HL-60 (cell line): ENCODE measurements at regions not wholly inside any gene's neighbourhood (a gene's known extent, or its start where the extent isn't known, plus 50 kb on each side); places are given as distances from the start of the nearest gene placed in this dataset.
"Not testable (repeated sequence)": the region's sequence is repeated elsewhere in the genome, so short reads cannot be mapped to it uniquely, and the experiment has no call there.

ENCODE experiments used
- DNase-seq, 2 experiments: peaks; one replicate each; pipeline ENCODE4 v3.0.0-alpha.2; 2010 to 2020; ENCODE audit warnings: low read depth in 1 of 2, low spot score in 1 of 2
- H3K27ac ChIP-seq: fragments of 250-450 bp; sonication (Bioruptor Pico); replicated peaks from 2 replicates; pipeline ENCODE4 v1.5.1; 2020; ENCODE audit warnings: mild to moderate bottlenecking, moderate library complexity
- H3K27me3 ChIP-seq: fragments of 250-450 bp; sonication (Bioruptor Pico); 2 replicates; pipeline ENCODE4 v1.5.1; 2021; ENCODE audit warnings: mild to moderate bottlenecking, moderate library complexity; ENCODE audit not compliant: insufficient read depth, poor library complexity, severe bottlenecking
- H3K4me3 ChIP-seq: replicated peaks from 2 replicates; pipeline ENCODE4 v1.5.1; 2011; ENCODE audit warnings: mild to moderate bottlenecking, control low read depth, low read length; ENCODE audit not compliant: insufficient read depth
- GABPA ChIP-seq: IDR thresholded peaks from 2 replicates; pipeline ENCODE4 v1.6.1; 2012; ENCODE audit warnings: low read depth
- POLR2AphosphoS5 ChIP-seq: IDR thresholded peaks from 2 replicates; pipeline ENCODE4 v1.6.1; 2012; ENCODE audit warnings: low read depth
- SPI1 ChIP-seq: IDR thresholded peaks from 2 replicates; pipeline ENCODE4 v1.6.1; 2012; ENCODE audit warnings: low read depth, mild to moderate bottlenecking, borderline replicate concordance
- TF ChIP-seq, protein P1 (sequence below): IDR thresholded peaks from one replicate; pipeline ENCODE4 v1.5.1; 2011; ENCODE audit warnings: low read length, control low read depth, inconsistent platforms; ENCODE audit not compliant: insufficient read depth
- TF ChIP-seq, protein P2 (sequence below): IDR thresholded peaks from 2 replicates; pipeline ENCODE4 v1.6.1; 2012; ENCODE audit warnings: low read depth; ENCODE audit not compliant: insufficient replicate concordance

DNA sequence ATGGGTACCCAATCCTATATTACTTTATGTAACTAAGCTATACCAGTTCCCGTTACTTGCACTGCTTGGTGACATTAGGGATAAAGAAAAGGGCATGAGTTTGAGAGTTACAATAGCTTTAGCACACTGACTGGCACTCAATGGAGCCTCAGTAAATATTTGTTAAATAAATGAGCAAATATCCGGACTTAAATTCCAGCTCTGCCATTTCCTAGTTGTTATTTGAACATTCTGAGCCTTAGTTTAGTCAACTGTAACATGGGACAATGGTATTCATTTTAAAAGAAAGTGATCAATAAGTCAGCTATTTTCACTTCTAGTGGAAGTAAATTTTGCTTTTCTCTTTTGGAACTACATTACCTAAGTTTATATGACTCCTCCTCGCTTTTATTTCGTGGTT lies 198.7 kb downstream of the ZC3H11B start:
- Histone ChIP-seq H3K27ac (no peak overlapping the region), H3K4me3 (no peak overlapping the region), H3K27me3 (no peaks in the 10 kb centered on the region)
- TF ChIP-seq SPI1 (no peak), GABPA (no peak), POLR2AphosphoS5 (no peak)
- TF ChIP-seq, protein P1, sequence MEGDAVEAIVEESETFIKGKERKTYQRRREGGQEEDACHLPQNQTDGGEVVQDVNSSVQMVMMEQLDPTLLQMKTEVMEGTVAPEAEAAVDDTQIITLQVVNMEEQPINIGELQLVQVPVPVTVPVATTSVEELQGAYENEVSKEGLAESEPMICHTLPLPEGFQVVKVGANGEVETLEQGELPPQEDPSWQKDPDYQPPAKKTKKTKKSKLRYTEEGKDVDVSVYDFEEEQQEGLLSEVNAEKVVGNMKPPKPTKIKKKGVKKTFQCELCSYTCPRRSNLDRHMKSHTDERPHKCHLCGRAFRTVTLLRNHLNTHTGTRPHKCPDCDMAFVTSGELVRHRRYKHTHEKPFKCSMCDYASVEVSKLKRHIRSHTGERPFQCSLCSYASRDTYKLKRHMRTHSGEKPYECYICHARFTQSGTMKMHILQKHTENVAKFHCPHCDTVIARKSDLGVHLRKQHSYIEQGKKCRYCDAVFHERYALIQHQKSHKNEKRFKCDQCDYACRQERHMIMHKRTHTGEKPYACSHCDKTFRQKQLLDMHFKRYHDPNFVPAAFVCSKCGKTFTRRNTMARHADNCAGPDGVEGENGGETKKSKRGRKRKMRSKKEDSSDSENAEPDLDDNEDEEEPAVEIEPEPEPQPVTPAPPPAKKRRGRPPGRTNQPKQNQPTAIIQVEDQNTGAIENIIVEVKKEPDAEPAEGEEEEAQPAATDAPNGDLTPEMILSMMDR, result no peak
- TF ChIP-seq, protein P2, sequence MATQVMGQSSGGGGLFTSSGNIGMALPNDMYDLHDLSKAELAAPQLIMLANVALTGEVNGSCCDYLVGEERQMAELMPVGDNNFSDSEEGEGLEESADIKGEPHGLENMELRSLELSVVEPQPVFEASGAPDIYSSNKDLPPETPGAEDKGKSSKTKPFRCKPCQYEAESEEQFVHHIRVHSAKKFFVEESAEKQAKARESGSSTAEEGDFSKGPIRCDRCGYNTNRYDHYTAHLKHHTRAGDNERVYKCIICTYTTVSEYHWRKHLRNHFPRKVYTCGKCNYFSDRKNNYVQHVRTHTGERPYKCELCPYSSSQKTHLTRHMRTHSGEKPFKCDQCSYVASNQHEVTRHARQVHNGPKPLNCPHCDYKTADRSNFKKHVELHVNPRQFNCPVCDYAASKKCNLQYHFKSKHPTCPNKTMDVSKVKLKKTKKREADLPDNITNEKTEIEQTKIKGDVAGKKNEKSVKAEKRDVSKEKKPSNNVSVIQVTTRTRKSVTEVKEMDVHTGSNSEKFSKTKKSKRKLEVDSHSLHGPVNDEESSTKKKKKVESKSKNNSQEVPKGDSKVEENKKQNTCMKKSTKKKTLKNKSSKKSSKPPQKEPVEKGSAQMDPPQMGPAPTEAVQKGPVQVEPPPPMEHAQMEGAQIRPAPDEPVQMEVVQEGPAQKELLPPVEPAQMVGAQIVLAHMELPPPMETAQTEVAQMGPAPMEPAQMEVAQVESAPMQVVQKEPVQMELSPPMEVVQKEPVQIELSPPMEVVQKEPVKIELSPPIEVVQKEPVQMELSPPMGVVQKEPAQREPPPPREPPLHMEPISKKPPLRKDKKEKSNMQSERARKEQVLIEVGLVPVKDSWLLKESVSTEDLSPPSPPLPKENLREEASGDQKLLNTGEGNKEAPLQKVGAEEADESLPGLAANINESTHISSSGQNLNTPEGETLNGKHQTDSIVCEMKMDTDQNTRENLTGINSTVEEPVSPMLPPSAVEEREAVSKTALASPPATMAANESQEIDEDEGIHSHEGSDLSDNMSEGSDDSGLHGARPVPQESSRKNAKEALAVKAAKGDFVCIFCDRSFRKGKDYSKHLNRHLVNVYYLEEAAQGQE, result no peak
- DNase-seq, result no peak

DNA sequence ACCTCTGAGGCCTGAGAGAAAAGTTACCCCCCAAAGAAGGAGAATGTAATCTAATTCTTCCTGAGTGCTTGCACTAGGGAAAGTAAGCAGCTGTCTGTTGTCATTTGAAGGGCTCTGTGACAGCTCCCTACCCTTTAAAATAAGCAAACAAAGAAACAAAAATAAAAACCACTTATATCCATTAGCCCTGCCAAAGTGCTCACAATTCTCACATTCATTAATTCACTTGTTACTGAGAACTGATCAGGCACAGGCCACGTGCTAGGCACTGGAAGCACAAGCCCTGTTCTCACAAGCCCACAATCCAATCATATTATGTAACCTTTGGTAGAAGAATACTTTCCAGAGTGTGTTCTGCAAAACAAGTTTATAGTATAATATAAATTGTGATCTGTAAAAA lies 199.4 kb downstream of the ZC3H11B start:
- Histone ChIP-seq H3K27ac (no peak overlapping the region), H3K27me3 (no peaks in the 10 kb centered on the region), H3K4me3 (no peak overlapping the region)
- no peak for DNase-seq
- TF ChIP-seq, protein P1, result no peak
- TF ChIP-seq, protein P2, result no peak
- TF ChIP-seq SPI1 (no peak), POLR2AphosphoS5 (no peak), GABPA (no peak)

DNA sequence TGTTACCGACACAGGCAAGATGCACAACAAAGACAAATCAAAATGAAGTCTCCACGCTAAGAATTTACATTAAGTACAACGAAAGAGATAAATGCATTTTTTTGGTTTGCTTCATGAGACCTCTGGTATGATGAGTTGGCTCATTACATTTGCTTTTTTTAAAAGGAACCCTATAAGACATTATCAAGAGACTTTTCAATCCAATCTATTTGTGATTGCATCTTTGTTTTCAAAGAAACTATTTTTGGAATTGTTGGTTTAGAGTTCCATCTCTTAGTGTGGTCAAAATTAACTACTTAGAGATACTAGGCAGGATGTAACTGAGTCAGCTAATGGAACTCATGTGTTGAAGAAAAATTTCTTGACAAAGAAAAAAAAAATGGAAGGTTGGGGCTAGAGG lies 200.1 kb downstream of the ZC3H11B start:
- no peak for DNase-seq
- H3K27ac ChIP-seq, result no peak overlapping the region
- TF ChIP-seq, protein P1, result no peak
- TF ChIP-seq POLR2AphosphoS5, result no peak
- TF ChIP-seq, protein P2, result no peak
- TF ChIP-seq SPI1, result no peak
- TF ChIP-seq GABPA, result no peak
- no peak overlapping the region for H3K4me3 ChIP-seq
- no peaks in the 10 kb centered on the region for H3K27me3 ChIP-seq

DNA sequence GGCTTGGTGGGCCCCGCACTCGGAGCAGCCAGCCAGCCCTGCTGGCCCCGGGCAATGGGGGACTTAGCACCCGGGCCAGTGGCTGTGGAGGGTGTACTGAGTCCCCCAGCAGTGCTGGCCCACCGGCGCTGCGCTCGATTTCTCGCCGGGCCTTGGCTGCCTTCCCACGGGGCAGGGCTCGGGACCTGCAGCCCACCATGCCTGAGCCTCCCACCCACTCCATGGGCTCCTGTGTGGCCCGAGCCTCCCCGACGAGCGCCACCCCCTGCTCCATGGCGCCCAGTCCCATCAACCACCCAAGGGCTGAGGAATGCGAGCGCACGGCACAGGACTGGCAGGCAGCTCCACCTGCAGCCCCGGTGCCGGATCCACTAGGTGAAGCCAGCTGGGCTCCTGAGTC lies 202.2 kb downstream of the ZC3H11B start:
- H3K27me3 ChIP-seq, result not testable (repeated sequence)

More for the DNA sequence above, 202.2 kb downstream of the ZC3H11B start:
- H3K27ac ChIP-seq, H3K4me3 ChIP-seq, DNase-seq: not testable (repeated sequence)
